GM12891 (cell line): ENCODE measurements at regions not wholly inside any gene's neighbourhood (a gene's known extent, or its start where the extent isn't known, plus 50 kb on each side); places are given as distances from the start of the nearest gene placed in this dataset.

Source experiments
- DNase-seq: peaks from one replicate; pipeline ENCODE4 v3.0.0; 2011; ENCODE audit warnings: low spot score; ENCODE audit not compliant: insufficient read length
- FAIRE-seq: peaks from 2 replicates; lab custom pipeline; 2011; peaks lifted over from hg19 to GRCh38; lab: Jason Lieb, UNC
- PAX5 ChIP-seq: IDR thresholded peaks from 2 replicates; pipeline ENCODE4 v1.6.1; 2011; ENCODE audit warnings: low read length, moderate library complexity, mild to moderate bottlenecking; ENCODE audit not compliant: insufficient read depth, severe bottlenecking
- POLR2A ChIP-seq: IDR thresholded peaks from 2 replicates; pipeline ENCODE4 v1.6.1; 2011; ENCODE audit warnings: low read depth, low read length, control low read depth
- POLR2AphosphoS5 ChIP-seq: IDR thresholded peaks from 2 replicates; pipeline ENCODE4 v1.6.1; 2011; ENCODE audit warnings: low read depth, low read length, control low read depth
- POU2F2 ChIP-seq: IDR thresholded peaks from 2 replicates; pipeline ENCODE4 v1.6.1; 2011; ENCODE audit warnings: low read depth, mild to moderate bottlenecking, control low read depth, low read length, moderate library complexity
- SPI1 ChIP-seq: IDR thresholded peaks from 2 replicates; pipeline ENCODE4 v1.6.1; 2011; ENCODE audit warnings: low read depth, low read length, control low read depth
- TAF1 ChIP-seq: IDR thresholded peaks from 2 replicates; pipeline ENCODE4 v1.6.1; 2011; ENCODE audit warnings: low read depth, low read length, control low read depth

DNA sequence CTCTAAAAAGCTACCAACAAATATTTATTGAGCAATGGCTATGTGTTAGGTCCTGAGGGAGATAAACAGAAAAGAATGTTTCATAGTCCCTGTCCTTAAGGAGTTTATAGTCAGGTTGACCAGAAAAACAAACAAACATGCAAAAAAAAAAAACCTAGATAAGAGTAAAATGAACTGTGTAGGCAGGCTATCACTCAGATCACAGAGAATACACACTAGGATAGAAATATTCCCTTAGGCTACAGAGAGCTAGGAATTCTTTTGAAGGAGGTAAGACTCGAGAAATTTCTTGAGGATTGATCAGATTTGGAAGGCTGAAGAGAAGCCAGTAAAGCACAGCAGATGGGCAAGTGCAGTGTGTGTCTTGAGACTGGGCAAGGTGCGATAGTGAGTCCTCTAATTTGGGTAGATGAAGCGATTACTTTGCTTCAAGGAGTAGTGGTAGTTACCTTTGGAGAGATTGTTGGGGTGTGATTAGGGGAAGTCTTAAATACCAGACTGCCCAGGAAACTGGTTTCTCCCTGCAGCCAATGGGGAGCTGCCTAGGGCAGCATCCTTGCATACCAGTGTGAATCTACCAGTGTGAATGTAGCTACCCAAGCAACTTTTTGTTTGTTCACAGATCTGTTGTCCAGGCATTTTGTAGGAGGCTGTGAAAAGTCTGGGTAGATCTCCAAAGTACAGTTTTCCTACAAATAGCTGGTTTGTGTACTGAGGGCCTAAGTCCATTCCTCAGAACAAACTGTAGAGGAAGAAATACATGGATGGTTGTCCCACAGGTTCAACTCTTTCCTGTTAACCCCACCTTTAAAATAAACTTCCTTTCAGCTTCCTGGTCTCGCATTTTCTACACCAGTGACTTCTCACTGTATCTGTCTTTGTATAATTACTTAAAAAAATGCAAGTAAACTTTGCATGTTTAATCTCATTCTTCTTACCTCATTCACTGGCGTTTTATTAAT, 314.1 kb downstream of the KLF5 start:
- TF ChIP-seq POU2F2 (no peak), POLR2AphosphoS5 (no peak), SPI1 (no peak), PAX5 (no peak), TAF1 (no peak), POLR2A (no peak)
- DNase-seq (no peak), FAIRE-seq (no peak)

- no peak for FAIRE-seq
- TF ChIP-seq SPI1, result no peak
- TF ChIP-seq POU2F2, result no peak
- TF ChIP-seq POLR2AphosphoS5, result no peak
- TF ChIP-seq POLR2A, result no peak
- no peak for TF ChIP-seq PAX5
- no peak for TF ChIP-seq TAF1
- DNase-seq, result no peak
Measured at GRCh38 chr13:73370066-73370465, 311.3 kb downstream of the KLF5 start.

DNA sequence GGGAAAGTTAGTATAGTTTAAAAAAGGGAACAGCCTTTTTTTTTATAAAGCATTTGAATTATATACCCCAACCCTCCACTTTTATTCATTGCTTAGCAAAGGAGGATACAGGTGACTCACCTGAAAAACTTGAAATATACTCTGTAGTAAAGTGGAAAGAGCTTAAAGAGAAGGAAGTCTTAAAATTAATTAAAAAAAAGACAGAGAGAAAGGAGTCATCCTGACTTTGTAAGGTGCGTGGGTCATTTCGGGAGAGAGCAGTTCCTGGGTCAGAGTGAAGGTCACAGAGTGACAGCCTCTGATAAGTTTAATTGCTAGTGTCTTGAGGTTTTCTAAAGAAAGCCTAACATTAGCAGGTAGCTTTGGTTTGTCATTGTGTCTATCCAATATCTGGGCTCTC, 310.3 kb downstream of the KLF5 start:
- FAIRE-seq, result no peak
- no peak for DNase-seq
- no peak for TF ChIP-seq PAX5
- TF ChIP-seq TAF1, result no peak
- TF ChIP-seq POU2F2, result no peak
- no peak for TF ChIP-seq POLR2AphosphoS5
- no peak for TF ChIP-seq SPI1
- no peak for TF ChIP-seq POLR2A

DNA sequence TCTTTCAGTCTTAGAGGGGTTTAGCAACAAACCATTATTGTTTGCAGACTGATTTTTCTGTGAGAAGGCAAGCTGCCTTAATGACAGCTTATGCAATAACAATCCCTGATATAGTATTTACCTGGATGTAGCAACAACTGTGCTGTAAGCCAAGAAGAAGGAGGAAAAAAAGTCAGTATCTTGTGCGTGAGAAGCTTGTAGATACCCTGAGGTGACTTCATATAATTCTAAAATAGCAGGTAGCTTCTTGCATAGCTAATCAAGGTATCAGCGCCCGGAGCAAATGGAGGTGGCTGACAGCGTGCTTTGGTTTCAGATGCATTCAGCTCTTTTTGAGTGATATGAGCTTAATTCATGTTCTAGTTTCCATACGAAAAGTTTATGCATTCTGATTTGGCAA, 309.8 kb downstream of the KLF5 start:
- TF ChIP-seq SPI1, result no peak
- TF ChIP-seq TAF1, result no peak
- TF ChIP-seq POLR2AphosphoS5, result no peak
- TF ChIP-seq POU2F2, result no peak
- FAIRE-seq, result no peak

DNA sequence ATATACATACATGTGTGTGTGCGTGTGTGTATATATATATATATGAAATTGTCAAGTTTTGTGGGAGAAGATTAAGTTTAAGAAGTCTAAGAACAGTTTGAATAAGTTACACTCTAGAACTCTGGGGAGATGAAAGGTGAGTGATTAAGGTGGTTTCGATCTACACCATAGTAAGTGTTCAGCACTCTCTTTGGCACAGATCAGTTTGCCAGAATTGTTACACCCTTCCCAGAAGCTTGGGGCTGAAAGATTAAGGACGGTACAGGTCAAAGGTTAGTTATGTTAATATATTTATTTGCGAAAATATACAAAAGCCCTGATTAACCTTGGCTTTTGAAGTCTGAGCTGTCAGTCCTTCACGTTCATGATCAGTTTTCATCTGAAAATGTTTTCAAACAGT, 309.1 kb downstream of the KLF5 start:
- TF ChIP-seq POLR2A (no peak), SPI1 (no peak), POLR2AphosphoS5 (no peak), POU2F2 (no peak), TAF1 (no peak), PAX5 (no peak)
- no peak for FAIRE-seq
- DNase-seq, result no peak

More for the DNA sequence above, 309.8 kb downstream of the KLF5 start:
- no peak for DNase-seq

- no peak for DNase-seq
- TF ChIP-seq PAX5 (no peak), POU2F2 (no peak), POLR2A (no peak), SPI1 (no peak), POLR2AphosphoS5 (no peak), TAF1 (no peak)
- no peak for FAIRE-seq
Measured at GRCh38 chr13:73366241-73366640, 307.4 kb downstream of the KLF5 start.

DNA sequence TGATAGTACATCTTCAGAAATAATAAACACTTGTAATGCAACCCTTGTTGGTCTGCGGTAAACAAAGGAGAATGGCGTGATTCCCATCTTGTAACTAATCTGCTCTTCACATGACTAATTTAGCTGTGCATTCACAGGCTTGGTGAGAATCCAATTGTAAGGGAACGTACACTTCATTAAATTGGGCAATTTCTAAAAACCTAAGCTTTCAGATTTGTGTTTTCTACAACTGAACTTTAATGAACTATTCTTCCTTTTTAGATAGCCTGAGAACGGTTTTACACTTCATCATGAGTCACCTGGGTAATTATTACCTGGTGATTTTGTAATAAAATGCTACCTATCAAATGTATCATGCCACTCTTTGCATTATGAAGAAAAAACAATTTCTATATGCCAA, 306.9 kb downstream of the KLF5 start:
- FAIRE-seq (no peak), DNase-seq (no peak)
- TF ChIP-seq TAF1 (no peak), POLR2AphosphoS5 (no peak), SPI1 (no peak), POLR2A (no peak), POU2F2 (no peak), PAX5 (no peak)

- DNase-seq (no peak), FAIRE-seq (no peak)
- TF ChIP-seq POLR2AphosphoS5 (no peak), POU2F2 (no peak), TAF1 (no peak), POLR2A (no peak), PAX5 (no peak), SPI1 (no peak)
Measured at GRCh38 chr13:73365252-73365651, 306.4 kb downstream of the KLF5 start.

GRCh38 chr13:73364736-73365135, 305.9 kb downstream of the KLF5 start:
- no peak for TF ChIP-seq TAF1
- no peak for TF ChIP-seq POU2F2
- no peak for TF ChIP-seq PAX5
- no peak for TF ChIP-seq POLR2A
- no peak for FAIRE-seq

GRCh38 chr13:73358606-73359095, 299.8 kb downstream of the KLF5 start:
- FAIRE-seq (no peak), DNase-seq (no peak)
- TF ChIP-seq SPI1 (no peak), PAX5 (no peak), TAF1 (no peak), POU2F2 (no peak), POLR2A (no peak), POLR2AphosphoS5 (no peak)

More at GRCh38 chr13:73364736-73365135, 305.9 kb downstream of the KLF5 start:
- no peak for DNase-seq
